ENCODE measurements at regions not wholly inside any gene's neighbourhood (a gene's known extent, or its start where the extent isn't known, plus 50 kb on each side); places are given as distances from the start of the nearest gene placed in this dataset.

GRCh38 chr12:74963304-74963703 is 246.3 kb downstream of the KCNC2 start:
- H3K27me3 Mint-ChIP-seq (ENCODE audit: unreplicated experiment): no peaks in the 10 kb centered on the region
- H3K27ac Mint-ChIP-seq (ENCODE audit: unreplicated experiment): peak overlapping the region; percentile 91
- peaks cover 3% of the 10 kb centered on the region for H3K9me3 Mint-ChIP-seq (ENCODE audit: low read depth, unreplicated experiment)
- no peak for DNase-seq
- H3K36me3 Mint-ChIP-seq (ENCODE audit: insufficient read depth, unreplicated experiment): peaks cover 4% of the 10 kb centered on the region
- intact Hi-C loops (cut with micrococcal nuclease; ENCODE audit: unreplicated experiment): no loop called here
- no peak for TF ChIP-seq CTCF (IDR thresholded peaks at IDR 0.05; ENCODE audit: unreplicated experiment)
- peaks cover 24% of the 10 kb centered on the region for H3K4me1 Mint-ChIP-seq (ENCODE audit: low read depth, unreplicated experiment)
- H3K4me3 Mint-ChIP-seq (ENCODE audit: low read depth, unreplicated experiment): peak overlapping the region; percentile 2
- CTCF ChIA-PET: interaction anchor here (0.7 to 1.0 kb wide), 3 partner anchors 11 to 232 kb away, joined by 4 to 5 read pairs (median 4); no protein-coding TSS in a partner anchor
- BruUV-seq (replicated peaks): TSS peak; percentile 85

- intact Hi-C loops (cut with micrococcal nuclease; ENCODE audit: unreplicated experiment): loop anchor here (1.0 to 2.0 kb wide), 2 partner anchors 74 to 113 kb away; no protein-coding TSS in a partner anchor
- H3K36me3 Mint-ChIP-seq (ENCODE audit: insufficient read depth, unreplicated experiment): peaks cover 4% of the 10 kb centered on the region
- no peaks in the 10 kb centered on the region for H3K27me3 Mint-ChIP-seq (ENCODE audit: unreplicated experiment)
- peak overlapping the region; percentile 91 for H3K27ac Mint-ChIP-seq (ENCODE audit: unreplicated experiment)
- peaks cover 20% of the 10 kb centered on the region for H3K4me1 Mint-ChIP-seq (ENCODE audit: low read depth, unreplicated experiment)
- peaks cover 2% of the 10 kb centered on the region for H3K9me3 Mint-ChIP-seq (ENCODE audit: low read depth, unreplicated experiment)
- no peak for DNase-seq
- CTCF ChIA-PET: interaction anchor here (0.7 to 1.0 kb wide), 3 partner anchors 10 to 232 kb away, joined by 4 to 5 read pairs (median 4); no protein-coding TSS in a partner anchor
- no peak for TF ChIP-seq CTCF (IDR thresholded peaks at IDR 0.05; ENCODE audit: unreplicated experiment)
- peak overlapping the region; percentile 13 for H3K4me3 Mint-ChIP-seq (ENCODE audit: low read depth, unreplicated experiment)
- TSS peak; percentile 99 for BruUV-seq (replicated peaks)
Observed at GRCh38 chr12:74963867-74964331, 245.7 kb downstream of the KCNC2 start.

- H3K4me1 Mint-ChIP-seq (ENCODE audit: low read depth, unreplicated experiment): peaks cover 15% of the 10 kb centered on the region
- H3K27ac Mint-ChIP-seq (ENCODE audit: unreplicated experiment): peak overlapping the region; percentile 91
- no peak for DNase-seq
- peak overlapping the region; percentile 13 for H3K4me3 Mint-ChIP-seq (ENCODE audit: low read depth, unreplicated experiment)
- TF ChIP-seq CTCF (IDR thresholded peaks at IDR 0.05; ENCODE audit: unreplicated experiment): no peak
- peaks cover 4% of the 10 kb centered on the region for H3K36me3 Mint-ChIP-seq (ENCODE audit: insufficient read depth, unreplicated experiment)
- CTCF ChIA-PET: interaction anchor here (0.9 to 1.0 kb wide), 2 partner anchors 115 to 233 kb away, joined by 4 to 5 read pairs; no protein-coding TSS in a partner anchor
- intact Hi-C loops (cut with micrococcal nuclease; ENCODE audit: unreplicated experiment): loop anchor here (1.0 to 2.0 kb wide), 2 partner anchors 74 to 114 kb away; no protein-coding TSS in a partner anchor
- H3K27me3 Mint-ChIP-seq (ENCODE audit: unreplicated experiment): no peaks in the 10 kb centered on the region
- no TSS peak for BruUV-seq (replicated peaks)
- H3K9me3 Mint-ChIP-seq (ENCODE audit: low read depth, unreplicated experiment): no peaks in the 10 kb centered on the region
Observed at GRCh38 chr12:74964390-74964789, 245.2 kb downstream of the KCNC2 start.

GRCh38 chr12:74971201-74971600 is 238.4 kb downstream of the KCNC2 start:
- CTCF ChIA-PET: no interaction called here
- no peaks in the 10 kb centered on the region for H3K36me3 Mint-ChIP-seq (ENCODE audit: insufficient read depth, unreplicated experiment)
- BruUV-seq (replicated peaks): no TSS peak

More at GRCh38 chr12:74971201-74971600, 238.4 kb downstream of the KCNC2 start:
- Mint-ChIP-seq H3K4me3 (ENCODE audit: low read depth, unreplicated experiment) (no peak overlapping the region), H3K9me3 (ENCODE audit: low read depth, unreplicated experiment) (no peaks in the 10 kb centered on the region), H3K27me3 (ENCODE audit: unreplicated experiment) (no peaks in the 10 kb centered on the region), H3K27ac (ENCODE audit: unreplicated experiment) (no peak overlapping the region), H3K4me1 (ENCODE audit: low read depth, unreplicated experiment) (no peaks in the 10 kb centered on the region)
- intact Hi-C loops (cut with micrococcal nuclease; ENCODE audit: unreplicated experiment): no loop called here
- no peak for TF ChIP-seq CTCF (IDR thresholded peaks at IDR 0.05; ENCODE audit: unreplicated experiment)
- DNase-seq: no peak

Measured in Calu3 (cell line).